Left ventricle myocardium inferior (tissue), 1 donor: ENCODE measurements at regions not wholly inside any gene's neighbourhood (a gene's known extent, or its start where the extent isn't known, plus 50 kb on each side); places are given as distances from the start of the nearest gene placed in this dataset.

Experiments
- DNase-seq: peaks from one replicate; pipeline ENCODE4 v3.0.0-alpha.2; 2020
- H3K27ac ChIP-seq: fragments of 200-600 bp; replicated peaks from 2 replicates; pipeline ENCODE4 v1.8.0; 2021
- H3K27me3 ChIP-seq: fragments of 200-600 bp; 2 replicates; pipeline ENCODE4 v1.8.0; 2021; ENCODE audit warnings: low read depth
- H3K36me3 ChIP-seq: fragments of 200-600 bp; 2 replicates; pipeline ENCODE4 v1.8.0; 2021
- H3K4me1 ChIP-seq: fragments of 200-600 bp; 2 replicates; pipeline ENCODE4 v1.8.0; 2021
- H3K4me3 ChIP-seq: fragments of 200-600 bp; 2 replicates; pipeline ENCODE4 v1.8.0; 2021; ENCODE audit warnings: mild to moderate bottlenecking, moderate library complexity
- H3K9me3 ChIP-seq: fragments of 200-600 bp; replicated peaks from 2 replicates; pipeline ENCODE4 v1.8.0; 2021
- CTCF ChIP-seq: fragments of 200-600 bp; IDR thresholded peaks from 2 replicates; pipeline ENCODE4 v1.8.0; 2021; ENCODE audit warnings: antibody characterized with exemption, mild to moderate bottlenecking, borderline replicate concordance
- intact Hi-C: fragments of 100-400 bp; cut with micrococcal nuclease; formaldehyde crosslinking; loops from one replicate; pipeline ENCODE4 v1.11.0; 2022
- donor health status: DM: no; HTN: yes; CAD: no; lungs with severe emphysema.

- DNase-seq: no peak
- Histone ChIP-seq H3K27me3 (no peaks in the 10 kb centered on the region), H3K4me3 (no peak overlapping the region), H3K27ac (no peak overlapping the region), H3K36me3 (no peaks in the 10 kb centered on the region), H3K4me1 (peaks cover 7% of the 10 kb centered on the region), H3K9me3 (no peaks in the 10 kb centered on the region)
- intact Hi-C loops: no loop called here
- no peak for TF ChIP-seq CTCF
Measured at GRCh38 chr18:43869451-43870008, 592.2 kb upstream of the SYT4 start.

GRCh38 chr18:43870626-43871025 lies 593.3 kb upstream of the SYT4 start:
- H3K27me3 ChIP-seq: no peaks in the 10 kb centered on the region
- no peaks in the 10 kb centered on the region for H3K36me3 ChIP-seq
- peaks cover 7% of the 10 kb centered on the region for H3K4me1 ChIP-seq
- DNase-seq: no peak
- no peak for TF ChIP-seq CTCF
- H3K27ac ChIP-seq: no peak overlapping the region
- no peaks in the 10 kb centered on the region for H3K9me3 ChIP-seq
- intact Hi-C loops: no loop called here
- no peak overlapping the region for H3K4me3 ChIP-seq

GRCh38 chr18:43875511-43875910 lies 598.2 kb upstream of the SYT4 start:
- no peak for DNase-seq
- no peaks in the 10 kb centered on the region for H3K4me1 ChIP-seq
- no peak overlapping the region for H3K4me3 ChIP-seq
- no peaks in the 10 kb centered on the region for H3K27me3 ChIP-seq
- no peak for TF ChIP-seq CTCF
- H3K36me3 ChIP-seq: no peaks in the 10 kb centered on the region
- H3K27ac ChIP-seq: no peak overlapping the region
- no peaks in the 10 kb centered on the region for H3K9me3 ChIP-seq
- intact Hi-C loops: no loop called here

- no peak overlapping the region for H3K4me3 ChIP-seq
- intact Hi-C loops: no loop called here
- no peak for TF ChIP-seq CTCF
- H3K4me1 ChIP-seq: no peaks in the 10 kb centered on the region
- no peak for DNase-seq
- no peaks in the 10 kb centered on the region for H3K9me3 ChIP-seq
- no peaks in the 10 kb centered on the region for H3K36me3 ChIP-seq
- no peaks in the 10 kb centered on the region for H3K27me3 ChIP-seq
- no peak overlapping the region for H3K27ac ChIP-seq
Measured at GRCh38 chr18:43876286-43876685, 599.0 kb upstream of the SYT4 start.

- no peak overlapping the region for H3K27ac ChIP-seq
- TF ChIP-seq CTCF: no peak
- H3K4me3 ChIP-seq: no peak overlapping the region
Measured at GRCh38 chr18:43876748-43877147, 599.5 kb upstream of the SYT4 start.

More at GRCh38 chr18:43876748-43877147, 599.5 kb upstream of the SYT4 start:
- no peaks in the 10 kb centered on the region for H3K4me1 ChIP-seq
- no peak for DNase-seq
- no peaks in the 10 kb centered on the region for H3K27me3 ChIP-seq
- intact Hi-C loops: no loop called here
- no peaks in the 10 kb centered on the region for H3K9me3 ChIP-seq
- no peaks in the 10 kb centered on the region for H3K36me3 ChIP-seq
